ENCODE measurements at regions not wholly inside any gene's neighbourhood (a gene's known extent, or its start where the extent isn't known, plus 50 kb on each side); places are given as distances from the start of the nearest gene placed in this dataset.

DNA sequence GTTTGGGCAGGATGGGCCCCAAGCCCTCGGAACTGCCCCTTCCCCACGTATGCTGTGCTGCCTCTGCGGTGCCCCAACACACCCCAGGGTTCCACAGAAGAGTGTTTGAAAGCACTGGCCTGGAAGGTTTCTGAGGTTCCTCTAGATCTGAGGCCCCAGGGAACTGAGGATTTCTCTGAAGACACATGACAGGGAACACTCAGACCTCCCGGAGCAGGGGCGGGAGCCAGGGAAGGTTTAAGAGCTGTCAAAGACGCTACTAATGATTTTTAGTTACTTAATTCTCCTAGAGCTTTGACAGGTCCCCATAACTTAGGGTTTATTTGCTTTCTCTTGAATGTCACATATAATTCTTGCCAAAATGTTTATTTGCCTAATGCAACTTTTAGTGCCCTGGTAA, 212.3 kb upstream of the GRIK3 start:
- TF ChIP-seq, protein P1, sequence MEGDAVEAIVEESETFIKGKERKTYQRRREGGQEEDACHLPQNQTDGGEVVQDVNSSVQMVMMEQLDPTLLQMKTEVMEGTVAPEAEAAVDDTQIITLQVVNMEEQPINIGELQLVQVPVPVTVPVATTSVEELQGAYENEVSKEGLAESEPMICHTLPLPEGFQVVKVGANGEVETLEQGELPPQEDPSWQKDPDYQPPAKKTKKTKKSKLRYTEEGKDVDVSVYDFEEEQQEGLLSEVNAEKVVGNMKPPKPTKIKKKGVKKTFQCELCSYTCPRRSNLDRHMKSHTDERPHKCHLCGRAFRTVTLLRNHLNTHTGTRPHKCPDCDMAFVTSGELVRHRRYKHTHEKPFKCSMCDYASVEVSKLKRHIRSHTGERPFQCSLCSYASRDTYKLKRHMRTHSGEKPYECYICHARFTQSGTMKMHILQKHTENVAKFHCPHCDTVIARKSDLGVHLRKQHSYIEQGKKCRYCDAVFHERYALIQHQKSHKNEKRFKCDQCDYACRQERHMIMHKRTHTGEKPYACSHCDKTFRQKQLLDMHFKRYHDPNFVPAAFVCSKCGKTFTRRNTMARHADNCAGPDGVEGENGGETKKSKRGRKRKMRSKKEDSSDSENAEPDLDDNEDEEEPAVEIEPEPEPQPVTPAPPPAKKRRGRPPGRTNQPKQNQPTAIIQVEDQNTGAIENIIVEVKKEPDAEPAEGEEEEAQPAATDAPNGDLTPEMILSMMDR (IDR thresholded peaks at IDR 0.05; ENCODE audit: extremely low read depth, missing control alignments), result no peak
- no peak for DNase-seq (ENCODE audit: low spot score)

DNA sequence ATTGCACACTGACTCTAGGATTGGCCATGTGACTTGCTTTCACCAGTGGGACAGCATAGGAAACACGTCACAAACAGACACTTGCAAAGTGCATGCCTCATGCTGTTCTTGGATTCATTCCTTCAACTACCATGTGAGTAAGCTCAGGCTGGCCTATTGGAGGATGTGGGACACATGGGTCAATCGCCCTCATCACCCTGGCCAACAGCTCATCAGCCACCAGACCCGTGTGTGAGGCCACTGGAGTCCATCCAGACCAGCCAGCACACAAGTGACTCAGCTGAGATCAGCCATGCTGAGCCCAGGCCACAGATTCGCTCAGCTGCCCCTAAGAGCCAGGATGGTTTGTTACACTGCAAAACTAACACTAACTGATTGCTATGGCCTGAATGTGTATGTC, 216.1 kb upstream of the GRIK3 start:
- no peak for DNase-seq (ENCODE audit: low spot score)
- TF ChIP-seq, protein P1 (IDR thresholded peaks at IDR 0.05; ENCODE audit: extremely low read depth, missing control alignments), result no peak

DNA sequence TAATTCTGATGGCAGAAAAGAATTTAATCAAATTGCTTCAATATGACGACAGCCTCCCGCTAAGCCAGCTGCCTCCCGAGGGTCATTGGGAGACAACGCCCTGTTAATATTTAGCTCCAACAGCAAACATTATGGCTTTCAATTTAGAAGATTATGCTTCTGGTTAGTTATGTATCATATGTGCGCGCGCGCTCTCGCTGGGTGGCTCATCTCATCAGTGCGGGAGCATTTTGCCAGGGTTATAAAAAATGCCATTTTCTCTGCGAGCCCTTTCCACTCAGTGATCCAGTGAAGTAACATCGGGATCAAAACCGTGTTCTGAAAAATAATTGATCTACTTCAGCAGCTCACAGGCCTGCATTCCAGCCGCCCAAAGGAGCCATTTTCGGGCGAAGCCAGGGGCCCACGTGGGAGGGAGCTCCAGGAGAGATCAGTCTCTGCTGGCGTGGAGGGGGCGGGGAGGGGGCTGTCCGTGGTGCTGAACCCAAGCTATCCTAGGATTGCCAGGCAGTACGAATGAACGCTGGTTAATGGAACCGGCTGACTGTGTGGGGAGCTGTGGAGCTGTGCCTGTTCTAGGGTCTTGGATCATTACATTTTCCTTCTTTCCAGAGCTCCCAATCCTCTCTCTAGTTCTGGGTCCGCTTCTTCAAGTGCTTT, 219.1 kb upstream of the ZC3H12A start:
- peak; percentile 19 for DNase-seq (ENCODE audit: low spot score)
- TF ChIP-seq, protein P1 (IDR thresholded peaks at IDR 0.05; ENCODE audit: extremely low read depth, missing control alignments), result no peak

DNA sequence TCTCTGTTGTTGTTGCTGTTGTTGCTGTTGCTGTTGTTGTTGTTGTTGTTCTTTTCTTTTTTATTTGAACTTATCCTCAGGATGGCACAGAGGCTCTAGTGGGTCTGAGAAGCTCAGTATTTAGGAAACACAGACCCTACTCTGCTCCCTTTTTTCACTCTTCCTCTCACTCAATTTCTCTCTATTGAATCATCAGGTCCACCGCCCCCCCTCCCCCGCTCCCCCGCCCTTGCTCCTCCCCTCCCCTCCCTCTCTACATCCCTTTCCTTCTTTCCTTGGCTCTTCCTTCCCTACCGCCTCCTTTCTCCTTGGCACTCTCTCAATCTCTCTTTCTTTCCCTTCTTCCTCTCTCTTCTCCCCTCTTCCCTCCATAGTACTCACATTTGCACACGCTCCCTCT, 218.5 kb upstream of the ZC3H12A start:
- no peak for DNase-seq (ENCODE audit: low spot score)
- TF ChIP-seq, protein P1 (IDR thresholded peaks at IDR 0.05; ENCODE audit: extremely low read depth, missing control alignments), result no peak

DNA sequence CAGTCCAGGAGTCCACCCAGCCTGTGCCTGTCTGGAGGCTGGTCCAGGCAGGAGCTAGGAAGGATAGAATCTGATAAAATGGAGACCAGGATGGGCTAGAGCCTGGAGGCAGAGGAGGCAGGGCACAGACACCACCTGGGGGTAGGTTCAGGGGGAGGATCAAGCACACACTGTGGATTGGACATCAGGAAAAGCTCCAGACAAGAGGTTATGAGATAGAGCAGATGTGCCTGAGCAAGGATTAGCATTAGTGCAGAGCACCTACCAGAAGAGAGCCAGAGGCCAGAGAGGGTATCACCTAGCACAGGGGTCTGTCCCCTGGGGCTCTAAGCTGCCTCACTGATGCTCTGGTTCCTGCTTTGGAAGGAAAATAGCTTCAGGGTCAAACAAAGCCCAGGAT, 216.7 kb upstream of the ZC3H12A start:
- DNase-seq (ENCODE audit: low spot score), result no peak
- TF ChIP-seq, protein P1 (IDR thresholded peaks at IDR 0.05; ENCODE audit: extremely low read depth, missing control alignments), result no peak

DNA sequence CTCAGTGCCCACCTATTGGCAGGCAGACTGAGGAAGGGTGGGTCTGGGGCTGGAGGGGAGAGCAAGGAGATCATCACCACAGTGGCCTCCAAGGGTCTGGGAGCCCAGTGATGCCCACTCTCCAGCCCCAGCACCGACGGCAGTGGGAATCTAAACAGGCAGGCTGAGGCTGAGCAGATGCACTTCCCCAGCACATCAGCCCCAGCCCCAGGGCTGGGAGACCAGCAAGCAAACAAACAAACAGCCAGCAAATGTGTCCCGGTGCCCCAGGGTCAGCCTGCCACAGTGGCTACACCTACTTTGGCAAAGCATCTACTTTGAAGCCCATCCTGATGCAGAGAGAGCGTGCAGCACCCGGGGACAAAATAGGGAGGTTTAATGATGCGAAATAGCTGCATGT, 216.3 kb upstream of the ZC3H12A start:
- TF ChIP-seq, protein P1 (IDR thresholded peaks at IDR 0.05; ENCODE audit: extremely low read depth, missing control alignments), result no peak
- DNase-seq (ENCODE audit: low spot score), result no peak

DNA sequence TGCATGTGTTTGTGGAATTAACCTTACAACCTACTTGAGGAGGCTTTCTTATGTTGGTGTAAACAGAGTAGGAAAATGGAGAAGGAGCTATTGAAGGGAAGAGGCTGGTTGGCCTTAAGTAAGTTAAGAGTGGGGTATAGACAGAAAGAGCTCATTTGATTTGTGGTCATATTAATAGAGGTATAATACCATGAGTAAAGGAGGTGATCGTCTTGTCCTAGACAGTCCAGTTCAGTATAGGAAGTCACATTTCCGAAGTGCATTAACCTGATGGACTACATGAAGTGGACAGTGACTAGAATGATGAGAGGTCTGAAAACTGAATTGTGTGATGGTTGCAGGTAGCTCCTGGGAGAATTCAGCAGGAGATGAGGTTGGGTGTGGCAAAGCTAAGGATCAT, 215.4 kb upstream of the ZC3H12A start:
- DNase-seq (ENCODE audit: low spot score), result no peak
- TF ChIP-seq, protein P1 (IDR thresholded peaks at IDR 0.05; ENCODE audit: extremely low read depth, missing control alignments), result no peak
